GM06990 (cell line): ENCODE measurements at regions not wholly inside any gene's neighbourhood (a gene's known extent, or its start where the extent isn't known, plus 50 kb on each side); places are given as distances from the start of the nearest gene placed in this dataset.

Experiments
- DNase-seq: peaks from one replicate; pipeline ENCODE4 v3.0.0-alpha.2; 2011; ENCODE audit not compliant: insufficient read length; ENCODE audit errors: extremely low read depth
- H3K27me3 ChIP-seq: replicated peaks from 2 replicates; pipeline ENCODE4 v1.6.0; 2011; ENCODE audit warnings: low read length; ENCODE audit not compliant: control insufficient read depth, insufficient read depth
- H3K36me3 ChIP-seq: 2 replicates; pipeline ENCODE4 v1.5.1; 2011; ENCODE audit warnings: low read length; ENCODE audit not compliant: control insufficient read depth, insufficient read depth
- H3K4me3 ChIP-seq: replicated peaks from 2 replicates; pipeline ENCODE4 v1.5.1; 2011; ENCODE audit warnings: low read depth, mild to moderate bottlenecking, control low read depth, low read length
- TF ChIP-seq, protein P1 (sequence below): IDR thresholded peaks from 2 replicates; pipeline ENCODE4 v1.5.1; 2011; ENCODE audit warnings: low read length, control low read depth, mild to moderate bottlenecking, inconsistent platforms; ENCODE audit not compliant: insufficient read depth, poor library complexity, severe bottlenecking

DNA sequence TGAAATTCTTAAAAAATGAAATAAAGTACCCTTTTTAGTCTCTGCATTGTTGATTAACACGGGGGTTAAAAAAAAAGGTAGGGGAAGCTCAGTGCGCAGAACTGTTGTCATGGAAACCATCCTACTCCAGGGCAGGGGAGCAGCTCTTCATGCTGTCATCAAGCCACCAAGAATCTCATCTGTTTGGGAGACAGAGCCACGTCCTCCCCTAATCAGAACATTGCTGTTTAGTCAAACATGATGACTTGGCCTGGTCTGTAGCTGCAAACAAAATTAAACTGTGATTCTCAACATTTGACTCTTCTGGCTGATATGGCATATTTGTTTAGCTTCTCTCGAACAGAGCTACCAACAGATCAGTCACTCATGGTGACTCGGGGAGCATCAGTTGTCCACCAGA lies 254.4 kb upstream of the KLF14 start:
- Histone ChIP-seq H3K4me3 (no peak overlapping the region), H3K27me3 (no peaks in the 10 kb centered on the region), H3K36me3 (peaks cover 2% of the 10 kb centered on the region; the same call in 1 of the 2 replicates)
- TF ChIP-seq, protein P1, sequence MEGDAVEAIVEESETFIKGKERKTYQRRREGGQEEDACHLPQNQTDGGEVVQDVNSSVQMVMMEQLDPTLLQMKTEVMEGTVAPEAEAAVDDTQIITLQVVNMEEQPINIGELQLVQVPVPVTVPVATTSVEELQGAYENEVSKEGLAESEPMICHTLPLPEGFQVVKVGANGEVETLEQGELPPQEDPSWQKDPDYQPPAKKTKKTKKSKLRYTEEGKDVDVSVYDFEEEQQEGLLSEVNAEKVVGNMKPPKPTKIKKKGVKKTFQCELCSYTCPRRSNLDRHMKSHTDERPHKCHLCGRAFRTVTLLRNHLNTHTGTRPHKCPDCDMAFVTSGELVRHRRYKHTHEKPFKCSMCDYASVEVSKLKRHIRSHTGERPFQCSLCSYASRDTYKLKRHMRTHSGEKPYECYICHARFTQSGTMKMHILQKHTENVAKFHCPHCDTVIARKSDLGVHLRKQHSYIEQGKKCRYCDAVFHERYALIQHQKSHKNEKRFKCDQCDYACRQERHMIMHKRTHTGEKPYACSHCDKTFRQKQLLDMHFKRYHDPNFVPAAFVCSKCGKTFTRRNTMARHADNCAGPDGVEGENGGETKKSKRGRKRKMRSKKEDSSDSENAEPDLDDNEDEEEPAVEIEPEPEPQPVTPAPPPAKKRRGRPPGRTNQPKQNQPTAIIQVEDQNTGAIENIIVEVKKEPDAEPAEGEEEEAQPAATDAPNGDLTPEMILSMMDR = no peak
- no peak for DNase-seq

DNA sequence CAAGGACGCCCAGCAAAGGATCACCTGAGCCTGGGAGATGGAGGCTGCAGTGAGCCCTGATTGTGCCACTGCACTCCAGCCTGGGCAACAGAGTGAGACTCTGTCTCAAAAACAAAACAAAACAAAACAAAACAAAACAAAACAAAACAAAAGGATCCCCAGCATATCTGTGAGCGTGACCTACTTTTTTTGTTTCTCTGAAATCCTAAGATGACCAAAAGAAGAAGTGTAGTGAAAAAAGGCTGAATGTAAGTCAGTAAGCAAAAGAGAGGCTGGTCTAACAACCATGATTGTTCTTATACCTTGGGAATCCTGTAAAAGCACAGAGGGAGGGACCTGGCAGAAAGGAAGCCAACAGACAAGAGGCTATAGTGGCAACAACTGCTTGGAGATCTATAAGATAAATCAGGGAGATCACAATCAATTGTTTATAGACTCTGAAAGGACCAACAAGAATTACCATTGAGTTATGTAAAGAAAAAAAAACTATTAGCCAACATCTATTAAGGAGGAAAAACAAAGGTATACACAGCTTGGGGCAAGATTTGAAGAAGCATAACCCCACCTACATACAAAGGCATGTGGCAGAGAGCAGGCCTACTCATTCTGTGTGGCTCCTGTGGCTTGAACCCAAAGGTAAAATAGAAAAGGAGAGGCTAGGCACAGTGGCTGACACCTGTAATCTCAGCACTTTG lies 255.2 kb upstream of the KLF14 start:
- H3K4me3 ChIP-seq = no peak overlapping the region
- DNase-seq = no peak
- TF ChIP-seq, protein P1 = no peak
- peaks cover 2% of the 10 kb centered on the region; the same call in 1 of the 2 replicates for H3K36me3 ChIP-seq
- no peaks in the 10 kb centered on the region for H3K27me3 ChIP-seq

DNA sequence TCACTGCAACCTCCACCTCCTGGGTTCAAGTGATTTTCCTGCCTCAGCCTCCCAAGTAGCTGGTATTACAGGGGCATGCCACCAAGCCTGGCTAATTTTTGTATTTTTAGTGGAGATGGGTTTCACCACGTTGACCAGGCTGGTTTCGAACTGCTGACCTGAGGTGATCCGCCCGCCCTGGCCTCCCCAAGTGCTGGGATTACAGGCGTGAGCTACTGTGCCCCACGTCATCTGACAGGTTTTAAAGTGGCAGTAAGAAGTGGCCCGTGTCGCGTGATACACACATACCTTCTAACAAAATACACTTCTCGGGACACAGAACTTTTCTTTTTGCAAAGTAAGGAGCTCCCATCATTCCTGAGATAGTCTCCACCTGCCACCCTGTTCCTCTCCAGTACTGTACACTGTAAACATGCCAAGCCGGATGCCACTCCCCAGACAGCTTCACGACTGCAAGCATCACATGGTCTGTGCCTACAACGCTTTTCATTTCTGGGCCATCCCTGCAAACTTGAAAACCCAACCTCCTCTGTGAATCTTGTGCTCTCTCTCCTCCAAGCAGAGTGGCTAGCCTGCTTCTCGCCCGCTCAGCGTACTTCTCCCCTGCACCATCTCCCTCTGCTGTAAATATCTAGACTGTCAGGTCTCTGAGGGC lies 256.3 kb upstream of the KLF14 start:
- TF ChIP-seq, protein P1 = no peak
- no peaks in the 10 kb centered on the region for H3K27me3 ChIP-seq
- H3K36me3 ChIP-seq = peaks cover 2% of the 10 kb centered on the region; the same call in 1 of the 2 replicates
- H3K4me3 ChIP-seq = no peak overlapping the region
- DNase-seq = no peak

DNA sequence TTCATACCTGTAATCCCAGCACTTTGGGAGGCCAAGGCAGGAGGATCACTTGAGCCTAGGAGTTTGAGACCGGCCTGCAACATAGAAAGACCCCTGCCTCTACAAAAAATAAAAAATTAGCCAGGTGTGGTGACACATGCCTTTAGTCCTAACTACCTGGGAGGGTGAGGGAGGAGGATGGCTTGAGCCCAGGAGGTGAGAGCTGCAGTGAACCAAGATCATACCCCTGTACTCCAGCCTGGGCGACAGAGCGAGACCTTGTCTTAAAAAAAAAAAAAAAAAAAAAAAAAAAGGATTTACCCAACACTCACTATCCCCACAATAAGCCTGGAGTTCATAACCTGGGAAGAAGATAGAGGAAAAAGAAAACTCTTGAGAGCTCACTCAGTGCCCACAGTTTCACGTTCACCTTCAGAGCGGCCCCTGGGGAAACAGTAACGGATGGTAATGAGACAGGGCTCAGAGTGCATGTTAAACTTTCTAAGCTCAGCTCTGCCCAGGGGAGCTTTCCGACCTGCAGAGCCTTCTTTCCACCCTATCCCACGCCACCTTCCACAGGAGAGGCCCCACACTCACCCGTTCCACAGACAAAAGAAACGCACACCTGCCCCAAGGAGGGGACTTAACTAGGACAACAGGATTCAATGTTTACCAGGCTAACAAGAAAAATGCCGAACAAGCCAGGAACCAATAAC lies 259.8 kb upstream of the KLF14 start:
- Histone ChIP-seq H3K27me3 (no peaks in the 10 kb centered on the region), H3K4me3 (no peak overlapping the region), H3K36me3 (peaks cover 2% of the 10 kb centered on the region; the same call in 1 of the 2 replicates)
- TF ChIP-seq, protein P1 = no peak
- DNase-seq = no peak

DNA sequence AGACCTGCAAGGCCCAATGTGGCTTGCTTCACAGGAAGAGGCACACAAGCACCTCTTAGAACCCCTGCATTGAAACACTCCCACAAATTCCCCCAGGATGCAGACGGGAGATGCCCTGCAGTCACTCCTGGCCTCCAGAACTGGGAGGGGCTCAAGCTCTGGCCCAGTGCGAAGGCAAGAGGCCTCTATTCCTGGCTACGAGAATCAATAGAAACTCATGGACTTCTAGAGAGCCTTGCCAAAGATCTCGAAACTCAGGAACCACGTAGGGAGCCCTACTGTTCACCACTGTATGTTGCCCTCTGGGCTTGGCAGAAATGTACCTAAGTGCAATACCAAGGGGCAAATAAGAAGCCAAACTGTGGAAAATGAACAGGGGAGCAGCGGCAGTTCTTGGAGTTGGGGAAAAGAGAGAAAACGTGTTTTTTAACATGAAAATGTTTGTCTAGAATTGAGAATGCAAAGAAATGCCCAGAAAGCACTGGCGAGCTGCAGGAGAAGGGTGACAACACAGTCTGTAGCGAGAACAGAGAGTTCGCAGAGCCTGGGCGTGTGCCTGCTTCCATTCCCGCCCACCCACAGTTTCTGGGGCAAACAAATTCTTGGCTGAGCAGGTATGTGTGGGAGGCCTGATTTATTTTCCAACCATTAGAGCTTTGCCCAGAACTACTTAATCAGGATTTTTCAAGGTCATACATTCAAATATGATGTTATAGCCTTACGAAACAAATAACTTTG lies 260.5 kb upstream of the KLF14 start:
- H3K4me3 ChIP-seq = no peak overlapping the region
- H3K36me3 ChIP-seq = peaks cover 4% of the 10 kb centered on the region
- DNase-seq = no peak
- TF ChIP-seq, protein P1 = no peak
- H3K27me3 ChIP-seq = no peaks in the 10 kb centered on the region
